K562 (cell line): ENCODE measurements at regions not wholly inside any gene's neighbourhood (a gene's known extent, or its start where the extent isn't known, plus 50 kb on each side); places are given as distances from the start of the nearest gene placed in this dataset.

ENCODE experiments used
- ATAC-seq: fragments of 200-7000 bp; cut with Tn5 transposase; 3 replicates; pipeline ENCODE4 v1.9.1; 2020; ENCODE audit warnings: moderate library complexity
- BruUV-seq: library from RNA; stranded (reverse); fragments of 400-500 nt; replicated peaks from 2 replicates; lab custom pipeline; 2021; lab: Mats Ljungman, UMichigan
- CTCF ChIA-PET: fragments of 300-600 bp; formaldehyde crosslinking; extraction: SDS; loops from one replicate; lab custom pipeline; 2021; ENCODE audit warnings: low intra/inter-chr PET ratio; lab: Yijun Ruan, JAX
- POLR2A ChIA-PET: fragments of 300-600, 350-650 bp; sonication (Branson Sonifier 250); formaldehyde crosslinking; extraction: SDS; loops from one replicate; lab custom pipeline; 2021; ENCODE audit warnings: antibody characterized with exemption, inconsistent platforms; lab: Yijun Ruan, JAX
- DNase-seq, 4 experiments: peaks; one replicate each; pipeline versions ENCODE4 v3.0.0 to v3.0.0-alpha.2; 2011 to 2018; ENCODE audit warnings: low spot score in 3 of 4, mixed read lengths in 3 of 4; ENCODE audit errors: extremely low read depth in 1 of 4
- FAIRE-seq: peaks from 2 replicates; lab custom pipeline; 2011; peaks lifted over from hg19 to GRCh38; lab: Jason Lieb, UNC
- H2AFZ ChIP-seq: 2 replicates; pipeline ENCODE4 v1.6.0; 2011; ENCODE audit warnings: low read depth, low read length, control low read depth, inconsistent platforms
- H3K27ac ChIP-seq: fragments of 200-600 bp; 3 replicates; pipeline ENCODE4 v1.8.0; 2011; ENCODE audit warnings: low read depth, mild to moderate bottlenecking, control low read depth, inconsistent platforms, low read length, moderate library complexity, mixed read lengths; ENCODE audit errors: extremely low read depth
- H3K27me3 ChIP-seq, 2 experiments: fragments of 300-600 bp in 1 of 2; 2 replicates in 1 of 2; 3 replicates in 1 of 2; pipeline versions ENCODE4 v1.6.0 to v1.8.0; 2011; ENCODE audit warnings: inconsistent platforms in 2 of 2, low read length in 2 of 2, mild to moderate bottlenecking in 1 of 2, mixed read lengths in 1 of 2, moderate library complexity in 1 of 2; ENCODE audit not compliant: control insufficient read depth in 2 of 2, insufficient read depth in 2 of 2
- H3K36me3 ChIP-seq: fragments of 300-600 bp; 3 replicates; pipeline ENCODE4 v1.8.0; 2011; ENCODE audit warnings: mild to moderate bottlenecking, low read length, inconsistent platforms; ENCODE audit not compliant: control insufficient read depth, insufficient read depth
- H3K4me1 ChIP-seq, 2 experiments: fragments of 200-600 bp in 1 of 2; replicated peaks in 1 of 2; 2 replicates in 1 of 2; 3 replicates in 1 of 2; pipeline versions ENCODE4 v1.5.1 to v1.8.0; 2011; ENCODE audit warnings: inconsistent platforms in 2 of 2, low read length in 2 of 2, mild to moderate bottlenecking in 1 of 2, mixed read lengths in 1 of 2, moderate library complexity in 1 of 2; ENCODE audit not compliant: control insufficient read depth in 2 of 2, insufficient read depth in 2 of 2
- H3K4me2 ChIP-seq: 2 replicates; pipeline ENCODE4 v1.6.1; 2011; ENCODE audit warnings: low read length, control low read depth, inconsistent platforms, mixed read lengths; ENCODE audit not compliant: insufficient read depth
- H3K4me3 ChIP-seq: fragments of 200-600 bp; sonication (generic), shearing (Covaris generic); 2 replicates; pipeline ENCODE4 v1.5.1; 2016; ENCODE audit warnings: control low read depth, inconsistent platforms
- H3K79me2 ChIP-seq: fragments of 200-600 bp; 3 replicates; pipeline ENCODE4 v1.8.0; 2011; ENCODE audit warnings: low read length, inconsistent platforms; ENCODE audit not compliant: control insufficient read depth, insufficient read depth
- H3K9ac ChIP-seq, 2 experiments: 2 replicates each; pipeline versions ENCODE4 v1.6.0 to v1.6.1; 2011; ENCODE audit warnings: low read depth in 2 of 2, low read length in 2 of 2, control low read depth in 1 of 2, inconsistent platforms in 1 of 2, mild to moderate bottlenecking in 1 of 2, mixed read lengths in 1 of 2; ENCODE audit not compliant: insufficient read depth in 1 of 2
- H3K9me1 ChIP-seq: one replicate; pipeline ENCODE4 v1.6.0; 2011; ENCODE audit warnings: inconsistent platforms, mild to moderate bottlenecking, low read length, moderate library complexity; ENCODE audit not compliant: control insufficient read depth, insufficient read depth
- H3K9me3 ChIP-seq: replicated peaks from 2 replicates; pipeline ENCODE4 v1.5.1; 2011; ENCODE audit warnings: low read depth, low read length, inconsistent platforms; ENCODE audit not compliant: control insufficient read depth, insufficient read depth
- H4K20me1 ChIP-seq: replicated peaks from 2 replicates; pipeline ENCODE4 v1.6.1; 2011; ENCODE audit warnings: low read length, inconsistent platforms, mixed read lengths; ENCODE audit not compliant: control insufficient read depth, insufficient read depth
- CTBP1 ChIP-seq: fragments of 450-650 bp; IDR thresholded peaks from 2 replicates; pipeline ENCODE4 v1.6.1; 2016; ENCODE audit warnings: borderline replicate concordance
- IRF2 ChIP-seq: sonication (generic); formaldehyde crosslinking; IDR thresholded peaks from 2 replicates; pipeline ENCODE4 v1.8.1; 2022; ENCODE audit warnings: mild to moderate bottlenecking, missing genetic modification reagents
- MAFF ChIP-seq: IDR thresholded peaks from 2 replicates; pipeline ENCODE4 v1.6.1; 2012; ENCODE audit warnings: low read length, improper control_type of control experiment
- MXI1 ChIP-seq: IDR thresholded peaks from 2 replicates; pipeline ENCODE4 v1.6.1; 2011; ENCODE audit warnings: low read depth, mild to moderate bottlenecking, improper control_type of control experiment, low read length
- TAF1 ChIP-seq: IDR thresholded peaks from 2 replicates; pipeline ENCODE4 v1.6.1; 2011; ENCODE audit warnings: mild to moderate bottlenecking, low read length, moderate library complexity; ENCODE audit not compliant: insufficient read depth, control insufficient read depth, severe bottlenecking; ENCODE audit errors: extremely low read depth
- TBL1XR1 ChIP-seq, 2 experiments: IDR thresholded peaks; 2 replicates each; pipeline ENCODE4 v1.6.1; 2012; ENCODE audit warnings: improper control_type of control experiment in 2 of 2, low read length in 2 of 2, mild to moderate bottlenecking in 1 of 2
- ZFX ChIP-seq: sonication (generic); formaldehyde crosslinking; IDR thresholded peaks from 2 replicates; pipeline ENCODE4 v1.8.0; 2022; ENCODE audit warnings: mild to moderate bottlenecking, missing genetic modification reagents, moderate library complexity
- ZNF280B ChIP-seq: fragments of 250-450 bp; sonication (Bioruptor Pico); IDR thresholded peaks from 2 replicates; pipeline ENCODE4 v1.5.1; 2021; ENCODE audit warnings: mild to moderate bottlenecking
- in situ Hi-C: fragments of 300-500 bp; cut with MboI; formaldehyde crosslinking; loops from 4 replicates; pipeline ENCODE4 v1.15.0; 2018; ENCODE audit warnings: inconsistent platforms, mixed read lengths
- intact Hi-C: fragments of 100-400 bp; cut with micrococcal nuclease; formaldehyde crosslinking; loops from 2 replicates; pipeline ENCODE4 v1.14.2; 2022

- Histone ChIP-seq H3K9me3 (no peaks in the 10 kb centered on the region), H3K4me3 (no peak overlapping the region), H3K27ac (no peak overlapping the region), H3K4me2 (no peak overlapping the region), H2AFZ (no peak overlapping the region), H3K36me3 (no peaks in the 10 kb centered on the region), H3K79me2 (no peaks in the 10 kb centered on the region), H4K20me1 (no peaks in the 10 kb centered on the region), H3K4me1 (no peaks in the 10 kb centered on the region), H3K9me1 (no peaks in the 10 kb centered on the region), H3K9ac (no peak overlapping the region), H3K27me3 (no peaks in the 10 kb centered on the region)
- DNase-seq (no peak), ATAC-seq (no peak), FAIRE-seq (no peak)
- POLR2A ChIA-PET = no interaction called here
- TF ChIP-seq IRF2 (CRISPR knock-in tag) = no peak
- no peak for TF ChIP-seq ZFX (CRISPR knock-in tag)
- no peak for TF ChIP-seq TAF1
- TF ChIP-seq TBL1XR1 (IDR thresholded peaks at IDR 0.05; ENCODE audit: low read length in 2 of 2) = no peak
- no peak for TF ChIP-seq CTBP1
- TF ChIP-seq MAFF = no peak
- TF ChIP-seq MXI1 = no peak
- no peak for TF ChIP-seq ZNF280B
- intact Hi-C loops (no loop called here), in situ Hi-C loops (no loop called here)
- no TSS peak for BruUV-seq
- CTCF ChIA-PET = no interaction called here
These were observed 134.1 kb upstream of the IFNG-AS1 start for GRCh38 chr12:67855103-67855502.
